GM12878 (cell line): ENCODE measurements at regions not wholly inside any gene's neighbourhood (a gene's known extent, or its start where the extent isn't known, plus 50 kb on each side); places are given as distances from the start of the nearest gene placed in this dataset.

Source experiments
- ATAC-seq: fragments of 200-7000 bp; cut with Tn5 transposase; 3 replicates; pipeline ENCODE4 v1.9.1; 2020; ENCODE audit warnings: mild to moderate bottlenecking, moderate library complexity
- BruUV-seq: library from RNA; stranded (reverse); fragments of 400-500 nt; replicated peaks from 2 replicates; lab custom pipeline; 2021; lab: Mats Ljungman, UMichigan
- CTCF ChIA-PET: fragments of 300-600 bp; sonication (Branson Sonifier 250); formaldehyde crosslinking; extraction: SDS; loops from one replicate; lab custom pipeline; 2021; ENCODE audit warnings: inconsistent platforms; lab: Yijun Ruan, JAX
- POLR2A ChIA-PET: fragments of 350-600 bp; formaldehyde crosslinking; extraction: SDS; loops from one replicate; lab custom pipeline; 2021; ENCODE audit warnings: inconsistent platforms; lab: Charles Lee
- RAD21 ChIA-PET: fragments of 300-600 bp; sonication (Branson Sonifier 250); formaldehyde crosslinking; loops from one replicate; lab custom pipeline; 2023; ENCODE audit warnings: antibody characterized with exemption; ENCODE audit not compliant: unreplicated experiment; lab: Charles Lee
- SMC1A ChIA-PET: fragments of 300-600 bp; sonication (Branson Sonifier 250); formaldehyde crosslinking; loops from one replicate; lab custom pipeline; 2023; ENCODE audit not compliant: unreplicated experiment, uncharacterized antibody; lab: Charles Lee
- DNase-seq: peaks from one replicate; pipeline ENCODE4 v3.0.0-alpha.2; 2011; ENCODE audit warnings: low read depth, low spot score
- FAIRE-seq: peaks from 3 replicates; lab custom pipeline; 2011; peaks lifted over from hg19 to GRCh38; lab: Jason Lieb, UNC
- H2AFZ ChIP-seq: 2 replicates; pipeline ENCODE4 v1.6.0; 2011; ENCODE audit warnings: low read depth, low read length, control low read depth; ENCODE audit not compliant: control insufficient read depth
- H3K27ac ChIP-seq: 2 replicates; pipeline ENCODE4 v1.5.1; 2011; ENCODE audit warnings: control low read depth; ENCODE audit not compliant: control insufficient read depth, insufficient read depth
- H3K27me3 ChIP-seq, 2 experiments: replicated peaks in 1 of 2; 2 replicates each; pipeline versions ENCODE4 v1.6.0 to v1.6.1; 2011; ENCODE audit warnings: low read length in 1 of 2; ENCODE audit not compliant: control insufficient read depth in 2 of 2, insufficient read depth in 2 of 2
- H3K36me3 ChIP-seq, 2 experiments: 2 replicates each; pipeline ENCODE4 v1.5.1; 2011; ENCODE audit warnings: low read length in 1 of 2; ENCODE audit not compliant: control insufficient read depth in 2 of 2, insufficient read depth in 2 of 2
- H3K4me1 ChIP-seq: 2 replicates; pipeline ENCODE4 v1.6.1; 2011; ENCODE audit warnings: mild to moderate bottlenecking, low read length, moderate library complexity, mixed read lengths; ENCODE audit not compliant: control insufficient read depth, insufficient read depth
- H3K4me2 ChIP-seq: 2 replicates; pipeline ENCODE4 v1.6.0; 2011; ENCODE audit warnings: control low read depth; ENCODE audit not compliant: control insufficient read depth, insufficient read depth
- H3K4me3 ChIP-seq: fragments of 200-600 bp; sonication (generic); 2 replicates; pipeline ENCODE4 v1.5.1; 2016
- H3K79me2 ChIP-seq: 2 replicates; pipeline ENCODE4 v1.6.0; 2011; ENCODE audit warnings: low read length; ENCODE audit not compliant: control insufficient read depth, insufficient read depth
- H3K9ac ChIP-seq: 2 replicates; pipeline ENCODE4 v1.8.0; 2011; ENCODE audit warnings: low read length, control low read depth, mixed read lengths; ENCODE audit not compliant: control insufficient read depth, insufficient read depth
- H3K9me3 ChIP-seq: replicated peaks from 3 replicates; pipeline ENCODE4 v1.5.1; 2011; ENCODE audit warnings: mild to moderate bottlenecking, low read length; ENCODE audit not compliant: control insufficient read depth, insufficient read depth
- H4K20me1 ChIP-seq: 2 replicates; pipeline ENCODE4 v1.6.0; 2011; ENCODE audit not compliant: control insufficient read depth, insufficient read depth
- CHD1 ChIP-seq: IDR thresholded peaks from 2 replicates; pipeline ENCODE4 v1.6.1; 2012; ENCODE audit warnings: low read depth, low read length, improper control_type of control experiment
- KLF5 ChIP-seq: fragments of 450-650 bp; IDR thresholded peaks from 2 replicates; pipeline ENCODE4 v1.6.1; 2014; ENCODE audit warnings: mild to moderate bottlenecking; ENCODE audit not compliant: partially characterized antibody
- NFXL1 ChIP-seq: fragments of 450-650 bp; IDR thresholded peaks from 2 replicates; pipeline ENCODE4 v1.6.1; 2017; ENCODE audit warnings: antibody characterized with exemption, mild to moderate bottlenecking, borderline replicate concordance
- NR2C1 ChIP-seq: fragments of 450-650 bp; IDR thresholded peaks from 2 replicates; pipeline ENCODE4 v1.6.1; 2017; ENCODE audit warnings: antibody characterized with exemption, mild to moderate bottlenecking, moderate library complexity
- SIX5 ChIP-seq: IDR thresholded peaks from 2 replicates; pipeline ENCODE4 v1.6.1; 2011; ENCODE audit warnings: mild to moderate bottlenecking, low read depth, low read length, moderate library complexity; ENCODE audit not compliant: severe bottlenecking
- SP1 ChIP-seq: IDR thresholded peaks from one replicate; pipeline ENCODE4 v1.6.1; 2011; ENCODE audit warnings: low read depth, low read length
- SPI1 ChIP-seq: IDR thresholded peaks from 2 replicates; pipeline ENCODE4 v1.6.1; 2011; ENCODE audit warnings: low read depth, mild to moderate bottlenecking, low read length, moderate library complexity, borderline replicate concordance; ENCODE audit not compliant: insufficient read depth
- SUZ12 ChIP-seq: fragments of 200-600 bp; sonication (generic); IDR thresholded peaks from one replicate; pipeline ENCODE4 v1.6.1; 2018; ENCODE audit warnings: antibody characterized with exemption, mild to moderate bottlenecking; ENCODE audit not compliant: unreplicated experiment
- WRNIP1 ChIP-seq: IDR thresholded peaks from 2 replicates; pipeline ENCODE4 v1.6.1; 2011; ENCODE audit warnings: low read depth, low read length, improper control_type of control experiment, borderline replicate concordance
- ZNF24 ChIP-seq: fragments of 450-650 bp; IDR thresholded peaks from 2 replicates; pipeline ENCODE4 v1.6.1; 2017; ENCODE audit warnings: antibody characterized with exemption, mild to moderate bottlenecking
- WGBS: methylation state at CpG from one replicate; pipeline ENCODE4 v1.1.6; 2016; ENCODE audit warnings: low lambda C conversion rate; ENCODE audit not compliant: insufficient replicate concordance, insufficient coverage; ENCODE audit errors: missing lambda C conversion rate; 5-methylcytosine and 5-hydroxymethylcytosine counted together
- in situ Hi-C: fragments of 300-500 bp; cut with MboI; formaldehyde crosslinking; loops from 9 replicates; pipeline ENCODE4 v1.14.3; 2018; ENCODE audit warnings: mixed read lengths
- intact Hi-C: fragments of 100-400 bp; cut with micrococcal nuclease; formaldehyde crosslinking; loops from one replicate; pipeline ENCODE4 v1.14.2; 2022; ENCODE audit not compliant: unreplicated experiment
- TF ChIP-seq, protein P1 (sequence below): fragments of 450-650 bp; conservative IDR thresholded peaks from 2 replicates; pipeline ENCODE4 v1.6.1; 2017; ENCODE audit warnings: mild to moderate bottlenecking, moderate library complexity
- TF ChIP-seq, protein P2 (sequence below): IDR thresholded peaks from 2 replicates; pipeline ENCODE4 v1.6.1; 2011; ENCODE audit warnings: low read depth, low read length, improper control_type of control experiment, borderline replicate concordance

DNA sequence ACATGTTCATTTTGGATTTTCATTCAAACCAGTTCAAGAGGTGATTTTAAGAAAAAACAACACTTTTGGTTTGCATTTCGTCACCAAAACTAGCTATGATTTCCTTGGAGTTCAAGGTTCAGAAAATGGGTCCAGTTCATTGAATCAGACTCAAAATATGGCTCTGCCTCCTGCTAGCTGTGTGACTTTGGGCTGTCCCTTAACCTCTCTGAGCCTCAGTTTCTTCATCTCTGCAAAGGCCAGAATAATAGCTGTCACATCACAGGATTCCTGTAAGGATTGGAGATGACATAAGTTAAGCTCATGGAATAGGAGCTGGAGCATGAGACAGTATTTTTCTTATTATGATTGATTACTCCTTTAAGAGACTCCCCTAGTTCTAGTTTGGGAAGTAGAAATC is 147.8 kb upstream of the SMIM23 start:
- Histone ChIP-seq H3K4me2 (no peak overlapping the region), H3K9ac (no peak overlapping the region), H4K20me1 (no peaks in the 10 kb centered on the region), H3K9me3 (no peaks in the 10 kb centered on the region), H2AFZ (no peak overlapping the region), H3K4me1 (peaks cover 13% of the 10 kb centered on the region), H3K27ac (no peak overlapping the region), H3K27me3 (no peaks in the 10 kb centered on the region; a peak in 2 of 4 replicates), H3K79me2 (no peaks in the 10 kb centered on the region), H3K36me3 (no peaks in the 10 kb centered on the region), H3K4me3 (no peak overlapping the region)
- in situ Hi-C loops (no loop called here), intact Hi-C loops (no loop called here)
- ChIA-PET SMC1A (no interaction called here), CTCF (no interaction called here), RAD21 (no interaction called here), POLR2A (no interaction called here)
- FAIRE-seq (no peak), DNase-seq (no peak), ATAC-seq (no peak)
- no peak for TF ChIP-seq SIX5
- no peak for TF ChIP-seq NR2C1
- TF ChIP-seq CHD1, result no peak
- TF ChIP-seq SUZ12, result no peak
- TF ChIP-seq, protein P1, sequence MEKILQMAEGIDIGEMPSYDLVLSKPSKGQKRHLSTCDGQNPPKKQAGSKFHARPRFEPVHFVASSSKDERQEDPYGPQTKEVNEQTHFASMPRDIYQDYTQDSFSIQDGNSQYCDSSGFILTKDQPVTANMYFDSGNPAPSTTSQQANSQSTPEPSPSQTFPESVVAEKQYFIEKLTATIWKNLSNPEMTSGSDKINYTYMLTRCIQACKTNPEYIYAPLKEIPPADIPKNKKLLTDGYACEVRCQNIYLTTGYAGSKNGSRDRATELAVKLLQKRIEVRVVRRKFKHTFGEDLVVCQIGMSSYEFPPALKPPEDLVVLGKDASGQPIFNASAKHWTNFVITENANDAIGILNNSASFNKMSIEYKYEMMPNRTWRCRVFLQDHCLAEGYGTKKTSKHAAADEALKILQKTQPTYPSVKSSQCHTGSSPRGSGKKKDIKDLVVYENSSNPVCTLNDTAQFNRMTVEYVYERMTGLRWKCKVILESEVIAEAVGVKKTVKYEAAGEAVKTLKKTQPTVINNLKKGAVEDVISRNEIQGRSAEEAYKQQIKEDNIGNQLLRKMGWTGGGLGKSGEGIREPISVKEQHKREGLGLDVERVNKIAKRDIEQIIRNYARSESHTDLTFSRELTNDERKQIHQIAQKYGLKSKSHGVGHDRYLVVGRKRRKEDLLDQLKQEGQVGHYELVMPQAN, result no peak
- TF ChIP-seq SP1, result no peak
- no peak for TF ChIP-seq KLF5
- no peak for TF ChIP-seq ZNF24
- TF ChIP-seq WRNIP1, result no peak
- no peak for TF ChIP-seq SPI1
- TF ChIP-seq, protein P2, sequence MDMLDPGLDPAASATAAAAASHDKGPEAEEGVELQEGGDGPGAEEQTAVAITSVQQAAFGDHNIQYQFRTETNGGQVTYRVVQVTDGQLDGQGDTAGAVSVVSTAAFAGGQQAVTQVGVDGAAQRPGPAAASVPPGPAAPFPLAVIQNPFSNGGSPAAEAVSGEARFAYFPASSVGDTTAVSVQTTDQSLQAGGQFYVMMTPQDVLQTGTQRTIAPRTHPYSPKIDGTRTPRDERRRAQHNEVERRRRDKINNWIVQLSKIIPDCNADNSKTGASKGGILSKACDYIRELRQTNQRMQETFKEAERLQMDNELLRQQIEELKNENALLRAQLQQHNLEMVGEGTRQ, result no peak
- TF ChIP-seq NFXL1, result no peak
- no TSS peak for BruUV-seq
- 0% methylated on average over 1 of the region's 1 CpG for WGBS
